SK-N-SH (cell line): ENCODE measurements at regions not wholly inside any gene's neighbourhood (a gene's known extent, or its start where the extent isn't known, plus 50 kb on each side); places are given as distances from the start of the nearest gene placed in this dataset.

Source experiments
- EP300 ChIP-seq, 2 experiments: IDR thresholded peaks; 2 replicates each; pipeline versions ENCODE4 v1.4.0 to v1.6.1; 2012; ENCODE audit warnings: borderline replicate concordance in 1 of 2, low read depth in 1 of 2, low read length in 1 of 2
- GATA2 ChIP-seq: sonication (generic); formaldehyde crosslinking; IDR thresholded peaks from 2 replicates; pipeline ENCODE4 v1.5.0; 2020; ENCODE audit warnings: mild to moderate bottlenecking, missing genetic modification reagents
- NRF1 ChIP-seq: IDR thresholded peaks from 2 replicates; pipeline ENCODE4 v1.6.1; 2012; ENCODE audit warnings: low read depth, mild to moderate bottlenecking, low read length
- POLR2AphosphoS5 ChIP-seq: IDR thresholded peaks from 2 replicates; pipeline ENCODE4 v1.6.1; 2012; ENCODE audit warnings: low read depth, low read length
- TAF1 ChIP-seq: IDR thresholded peaks from 2 replicates; pipeline ENCODE4 v1.6.1; 2012; ENCODE audit warnings: low read depth, mild to moderate bottlenecking, low read length, moderate library complexity, borderline replicate concordance
- TEAD4 ChIP-seq: IDR thresholded peaks from 2 replicates; pipeline ENCODE4 v1.4.0; 2012; ENCODE audit warnings: mild to moderate bottlenecking, borderline replicate concordance; ENCODE audit not compliant: insufficient read depth
- TF ChIP-seq, protein P1 (sequence below): fragments of 200-600 bp; sonication (generic); IDR thresholded peaks from 2 replicates; pipeline ENCODE4 v1.6.1; 2017; ENCODE audit warnings: antibody characterized with exemption, mild to moderate bottlenecking, moderate library complexity
- TF ChIP-seq, protein P2 (sequence below): IDR thresholded peaks from 2 replicates; pipeline ENCODE4 v1.6.1; 2012; ENCODE audit warnings: mild to moderate bottlenecking, low read depth, low read length, moderate library complexity
- TF ChIP-seq, protein P3 (sequence below): fragments of 150-350 bp; IDR thresholded peaks from 2 replicates; pipeline ENCODE4 v1.6.1; 2017; ENCODE audit warnings: antibody characterized with exemption, low read length, low read depth, borderline replicate concordance
- TF ChIP-seq, protein P4 (sequence below): IDR thresholded peaks from 2 replicates; pipeline ENCODE4; 2012

DNA sequence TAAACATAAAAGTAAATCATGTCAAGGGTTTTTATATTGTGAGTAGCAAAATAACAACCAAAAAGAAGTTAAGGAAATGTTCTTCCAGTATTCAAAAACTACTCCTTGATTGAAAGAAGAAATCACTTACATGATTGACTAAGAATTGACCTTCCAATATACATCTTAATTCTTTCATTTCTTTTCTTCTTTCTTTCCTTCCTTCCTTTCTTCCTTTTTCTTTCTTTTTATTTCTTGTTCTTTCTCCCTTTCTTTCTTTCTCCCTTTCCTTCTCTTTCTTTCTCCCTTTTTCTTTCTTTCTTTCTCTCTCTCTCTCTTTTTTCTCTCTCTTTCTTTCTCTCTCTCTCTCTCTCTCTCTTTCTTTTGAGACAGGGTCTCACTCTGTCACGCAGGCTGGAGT is 60.7 kb upstream of the SOX9 start:
- TF ChIP-seq EP300 (IDR thresholded peaks at IDR 0.05; ENCODE audit: borderline replicate concordance in 1 of 2, low read depth in 1 of 2, low read length in 1 of 2) (no peak), NRF1 (no peak), TEAD4 (no peak), POLR2AphosphoS5 (no peak), TAF1 (no peak), GATA2 (no peak)
- TF ChIP-seq, protein P1, sequence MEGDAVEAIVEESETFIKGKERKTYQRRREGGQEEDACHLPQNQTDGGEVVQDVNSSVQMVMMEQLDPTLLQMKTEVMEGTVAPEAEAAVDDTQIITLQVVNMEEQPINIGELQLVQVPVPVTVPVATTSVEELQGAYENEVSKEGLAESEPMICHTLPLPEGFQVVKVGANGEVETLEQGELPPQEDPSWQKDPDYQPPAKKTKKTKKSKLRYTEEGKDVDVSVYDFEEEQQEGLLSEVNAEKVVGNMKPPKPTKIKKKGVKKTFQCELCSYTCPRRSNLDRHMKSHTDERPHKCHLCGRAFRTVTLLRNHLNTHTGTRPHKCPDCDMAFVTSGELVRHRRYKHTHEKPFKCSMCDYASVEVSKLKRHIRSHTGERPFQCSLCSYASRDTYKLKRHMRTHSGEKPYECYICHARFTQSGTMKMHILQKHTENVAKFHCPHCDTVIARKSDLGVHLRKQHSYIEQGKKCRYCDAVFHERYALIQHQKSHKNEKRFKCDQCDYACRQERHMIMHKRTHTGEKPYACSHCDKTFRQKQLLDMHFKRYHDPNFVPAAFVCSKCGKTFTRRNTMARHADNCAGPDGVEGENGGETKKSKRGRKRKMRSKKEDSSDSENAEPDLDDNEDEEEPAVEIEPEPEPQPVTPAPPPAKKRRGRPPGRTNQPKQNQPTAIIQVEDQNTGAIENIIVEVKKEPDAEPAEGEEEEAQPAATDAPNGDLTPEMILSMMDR = no peak
- TF ChIP-seq, protein P2, sequence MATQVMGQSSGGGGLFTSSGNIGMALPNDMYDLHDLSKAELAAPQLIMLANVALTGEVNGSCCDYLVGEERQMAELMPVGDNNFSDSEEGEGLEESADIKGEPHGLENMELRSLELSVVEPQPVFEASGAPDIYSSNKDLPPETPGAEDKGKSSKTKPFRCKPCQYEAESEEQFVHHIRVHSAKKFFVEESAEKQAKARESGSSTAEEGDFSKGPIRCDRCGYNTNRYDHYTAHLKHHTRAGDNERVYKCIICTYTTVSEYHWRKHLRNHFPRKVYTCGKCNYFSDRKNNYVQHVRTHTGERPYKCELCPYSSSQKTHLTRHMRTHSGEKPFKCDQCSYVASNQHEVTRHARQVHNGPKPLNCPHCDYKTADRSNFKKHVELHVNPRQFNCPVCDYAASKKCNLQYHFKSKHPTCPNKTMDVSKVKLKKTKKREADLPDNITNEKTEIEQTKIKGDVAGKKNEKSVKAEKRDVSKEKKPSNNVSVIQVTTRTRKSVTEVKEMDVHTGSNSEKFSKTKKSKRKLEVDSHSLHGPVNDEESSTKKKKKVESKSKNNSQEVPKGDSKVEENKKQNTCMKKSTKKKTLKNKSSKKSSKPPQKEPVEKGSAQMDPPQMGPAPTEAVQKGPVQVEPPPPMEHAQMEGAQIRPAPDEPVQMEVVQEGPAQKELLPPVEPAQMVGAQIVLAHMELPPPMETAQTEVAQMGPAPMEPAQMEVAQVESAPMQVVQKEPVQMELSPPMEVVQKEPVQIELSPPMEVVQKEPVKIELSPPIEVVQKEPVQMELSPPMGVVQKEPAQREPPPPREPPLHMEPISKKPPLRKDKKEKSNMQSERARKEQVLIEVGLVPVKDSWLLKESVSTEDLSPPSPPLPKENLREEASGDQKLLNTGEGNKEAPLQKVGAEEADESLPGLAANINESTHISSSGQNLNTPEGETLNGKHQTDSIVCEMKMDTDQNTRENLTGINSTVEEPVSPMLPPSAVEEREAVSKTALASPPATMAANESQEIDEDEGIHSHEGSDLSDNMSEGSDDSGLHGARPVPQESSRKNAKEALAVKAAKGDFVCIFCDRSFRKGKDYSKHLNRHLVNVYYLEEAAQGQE = no peak
- TF ChIP-seq, protein P3, sequence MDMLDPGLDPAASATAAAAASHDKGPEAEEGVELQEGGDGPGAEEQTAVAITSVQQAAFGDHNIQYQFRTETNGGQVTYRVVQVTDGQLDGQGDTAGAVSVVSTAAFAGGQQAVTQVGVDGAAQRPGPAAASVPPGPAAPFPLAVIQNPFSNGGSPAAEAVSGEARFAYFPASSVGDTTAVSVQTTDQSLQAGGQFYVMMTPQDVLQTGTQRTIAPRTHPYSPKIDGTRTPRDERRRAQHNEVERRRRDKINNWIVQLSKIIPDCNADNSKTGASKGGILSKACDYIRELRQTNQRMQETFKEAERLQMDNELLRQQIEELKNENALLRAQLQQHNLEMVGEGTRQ = no peak
- TF ChIP-seq, protein P4, sequence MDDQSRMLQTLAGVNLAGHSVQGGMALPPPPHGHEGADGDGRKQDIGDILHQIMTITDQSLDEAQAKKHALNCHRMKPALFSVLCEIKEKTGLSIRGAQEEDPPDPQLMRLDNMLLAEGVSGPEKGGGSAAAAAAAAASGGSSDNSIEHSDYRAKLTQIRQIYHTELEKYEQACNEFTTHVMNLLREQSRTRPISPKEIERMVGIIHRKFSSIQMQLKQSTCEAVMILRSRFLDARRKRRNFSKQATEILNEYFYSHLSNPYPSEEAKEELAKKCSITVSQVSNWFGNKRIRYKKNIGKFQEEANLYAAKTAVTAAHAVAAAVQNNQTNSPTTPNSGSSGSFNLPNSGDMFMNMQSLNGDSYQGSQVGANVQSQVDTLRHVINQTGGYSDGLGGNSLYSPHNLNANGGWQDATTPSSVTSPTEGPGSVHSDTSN = no peak
